ENCODE measurements at regions not wholly inside any gene's neighbourhood (a gene's known extent, or its start where the extent isn't known, plus 50 kb on each side); places are given as distances from the start of the nearest gene placed in this dataset.

- no peak for TF ChIP-seq CTCF (IDR thresholded peaks at IDR 0.05)
- no peak for TF ChIP-seq POLR2A (IDR thresholded peaks at IDR 0.05)
- 62 to 73% methylated on average over 9 of the region's 9 CpGs for WGBS, 2 donors
Measured at GRCh38 chr4:1572521-1572920, 111.6 kb downstream of the FAM53A start.

GRCh38 chr4:1572010-1572385 lies 112.1 kb downstream of the FAM53A start:
- no peak for DNase-seq
- no peak overlapping the region for H3K27ac ChIP-seq
- H3K27me3 ChIP-seq = no peaks in the 10 kb centered on the region
- H3K4me3 ChIP-seq = no peak overlapping the region
- peaks cover 4% of the 10 kb centered on the region for H3K4me1 ChIP-seq
- intact Hi-C loops (cut with DNase I; ENCODE audit: low total_unique reads) = no loop called here
- no peaks in the 10 kb centered on the region for H3K36me3 ChIP-seq (ENCODE audit: low read depth, missing control alignments)
- WGBS, 2 donors = 80% methylated on average over 10 of the region's 10 CpGs
- no peak for TF ChIP-seq POLR2A (IDR thresholded peaks at IDR 0.05)
- TF ChIP-seq CTCF (IDR thresholded peaks at IDR 0.05) = no peak
- no peaks in the 10 kb centered on the region for H3K9me3 ChIP-seq

More at GRCh38 chr4:1572521-1572920, 111.6 kb downstream of the FAM53A start:
- no peak for DNase-seq
- Histone ChIP-seq H3K27ac (no peak overlapping the region), H3K4me1 (peaks cover 4% of the 10 kb centered on the region), H3K36me3 (ENCODE audit: low read depth, missing control alignments) (no peaks in the 10 kb centered on the region), H3K4me3 (no peak overlapping the region), H3K27me3 (no peaks in the 10 kb centered on the region), H3K9me3 (no peaks in the 10 kb centered on the region)
- intact Hi-C loops (cut with DNase I; ENCODE audit: low total_unique reads) = no loop called here

GRCh38 chr4:1571165-1572009 lies 112.7 kb downstream of the FAM53A start:
- no peak for TF ChIP-seq POLR2A (IDR thresholded peaks at IDR 0.05)
- TF ChIP-seq CTCF (IDR thresholded peaks at IDR 0.05) = no peak
- Histone ChIP-seq H3K4me3 (no peak overlapping the region), H3K27me3 (no peaks in the 10 kb centered on the region), H3K36me3 (ENCODE audit: low read depth, missing control alignments) (no peaks in the 10 kb centered on the region), H3K4me1 (peaks cover 4% of the 10 kb centered on the region), H3K27ac (no peak overlapping the region), H3K9me3 (no peaks in the 10 kb centered on the region)
- DNase-seq = no peak
- intact Hi-C loops (cut with DNase I; ENCODE audit: low total_unique reads) = no loop called here
- 83 to 89% methylated on average over 13 to 22 of the region's 22 CpGs for WGBS, 2 donors

GRCh38 chr4:1570291-1571164 lies 113.6 kb downstream of the FAM53A start:
- Histone ChIP-seq H3K9me3 (no peaks in the 10 kb centered on the region), H3K27me3 (no peaks in the 10 kb centered on the region), H3K4me3 (no peak overlapping the region), H3K27ac (no peak overlapping the region), H3K4me1 (peaks cover 4% of the 10 kb centered on the region), H3K36me3 (ENCODE audit: low read depth, missing control alignments) (no peaks in the 10 kb centered on the region)
- TF ChIP-seq CTCF (IDR thresholded peaks at IDR 0.05) = no peak
- TF ChIP-seq POLR2A (IDR thresholded peaks at IDR 0.05) = no peak
- no peak for DNase-seq
- WGBS, 2 donors = 79 to 83% methylated on average over 7 to 25 of the region's 25 CpGs
- intact Hi-C loops (cut with DNase I; ENCODE audit: low total_unique reads) = no loop called here

All from testis (tissue), 2 donors.